GM12892 (cell line): ENCODE measurements at regions not wholly inside any gene's neighbourhood (a gene's known extent, or its start where the extent isn't known, plus 50 kb on each side); places are given as distances from the start of the nearest gene placed in this dataset.

Experiments
- POLR2A ChIP-seq: IDR thresholded peaks from 2 replicates; pipeline ENCODE4 v1.6.1; 2011; ENCODE audit warnings: low read depth, low read length, control low read depth
- POLR2AphosphoS5 ChIP-seq: IDR thresholded peaks from 2 replicates; pipeline ENCODE4 v1.6.1; 2011; ENCODE audit warnings: low read depth, low read length, control low read depth
- TAF1 ChIP-seq: IDR thresholded peaks from 2 replicates; pipeline ENCODE4 v1.6.1; 2011; ENCODE audit warnings: low read depth, mild to moderate bottlenecking, control low read depth, low read length, borderline replicate concordance

DNA sequence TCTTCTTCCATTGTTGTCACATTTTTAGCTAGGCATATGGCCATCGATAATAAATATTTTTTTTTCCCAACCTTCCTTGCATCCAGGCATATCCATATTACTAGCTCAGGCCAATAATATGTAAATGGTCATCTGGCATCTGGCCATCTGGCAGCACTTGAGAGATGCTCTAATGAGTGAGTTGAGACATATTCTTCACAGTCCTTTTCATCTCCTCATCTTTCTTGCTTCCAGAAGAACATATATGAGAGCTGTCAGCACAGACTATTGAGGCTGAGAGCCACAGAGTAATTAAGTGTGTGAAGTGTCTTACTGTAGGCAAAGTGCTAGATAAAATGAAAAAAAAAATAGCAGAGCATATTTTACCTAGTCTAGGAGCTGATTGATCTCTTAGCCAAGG lies 628.4 kb upstream of the TMPRSS15 start:
- TF ChIP-seq POLR2AphosphoS5 (no peak), POLR2A (no peak), TAF1 (no peak)
